HG03558 (cell line): ENCODE measurements at regions not wholly inside any gene's neighbourhood (a gene's known extent, or its start where the extent isn't known, plus 50 kb on each side); places are given as distances from the start of the nearest gene placed in this dataset.
"Not testable (repeated sequence)": the region's sequence is repeated elsewhere in the genome, so short reads cannot be mapped to it uniquely, and the experiment has no call there.

ENCODE experiments used
- ATAC-seq: cut with Tn5 transposase; IDR thresholded peaks from one replicate; pipeline ENCODE4 v1.9.1; 2021; ENCODE audit warnings: moderate number of reproducible peaks; ENCODE audit not compliant: unreplicated experiment; ENCODE audit errors: extremely low read depth

GRCh38 chr6:97347111-97347510, 64.1 kb upstream of the MMS22L start:
- ATAC-seq: no peak

GRCh38 chr6:97361286-97361685, 78.3 kb upstream of the MMS22L start:
- ATAC-seq: no peak

- no peak for ATAC-seq
These were observed 81.3 kb upstream of the MMS22L start for GRCh38 chr6:97364327-97364726.

- ATAC-seq: not testable (repeated sequence)
These were observed 99.1 kb upstream of the MMS22L start for GRCh38 chr6:97382071-97382470.

GRCh38 chr6:97392735-97393134, 109.7 kb upstream of the MMS22L start:
- ATAC-seq: no peak

- ATAC-seq: peak; percentile 84
These were observed 111.2 kb upstream of the MMS22L start for GRCh38 chr6:97394160-97394748.

GRCh38 chr6:97396880-97397279, 113.9 kb upstream of the MMS22L start:
- no peak for ATAC-seq

GRCh38 chr6:97399208-97399607, 116.2 kb upstream of the MMS22L start:
- ATAC-seq: no peak

- ATAC-seq: no peak
These were observed 118.5 kb upstream of the MMS22L start for GRCh38 chr6:97401533-97401932.

- ATAC-seq: no peak
These were observed 122.9 kb upstream of the MMS22L start for GRCh38 chr6:97405818-97406409.

- no peak for ATAC-seq
These were observed 123.6 kb upstream of the MMS22L start for GRCh38 chr6:97406633-97407032.

- no peak for ATAC-seq
These were observed 128.6 kb upstream of the MMS22L start for GRCh38 chr6:97411610-97412009.

GRCh38 chr6:97412511-97412910, 129.5 kb upstream of the MMS22L start:
- ATAC-seq: no peak

GRCh38 chr6:97422171-97422570, 139.2 kb upstream of the MMS22L start:
- ATAC-seq: no peak

GRCh38 chr6:97423190-97423589, 140.2 kb upstream of the MMS22L start:
- no peak for ATAC-seq

GRCh38 chr6:97427648-97428047, 144.6 kb upstream of the MMS22L start:
- peak; percentile 85 for ATAC-seq

GRCh38 chr6:97437087-97437486, 154.1 kb upstream of the MMS22L start:
- ATAC-seq: peak; percentile 66

- no peak for ATAC-seq
These were observed 155.1 kb upstream of the MMS22L start for GRCh38 chr6:97438011-97438671.

GRCh38 chr6:97440590-97441176, 157.7 kb upstream of the MMS22L start:
- no peak for ATAC-seq

- no peak for ATAC-seq
These were observed 160.5 kb upstream of the MMS22L start for GRCh38 chr6:97443408-97444080.

- ATAC-seq: no peak
These were observed 162.4 kb upstream of the MMS22L start for GRCh38 chr6:97445407-97445806.
